LHCN-M2 (cell line): ENCODE measurements at regions not wholly inside any gene's neighbourhood (a gene's known extent, or its start where the extent isn't known, plus 50 kb on each side); places are given as distances from the start of the nearest gene placed in this dataset.

ENCODE experiments used
- DNase-seq: peaks from one replicate; pipeline ENCODE4 v3.0.0-alpha.2; 2012; ENCODE audit warnings: low read depth

- DNase-seq, result peak; percentile 5
These were observed 277.0 kb downstream of the MRPL39 start for GRCh38 chr21:25330266-25330665.

GRCh38 chr21:25329227-25329825 is 278.0 kb downstream of the MRPL39 start:
- DNase-seq, result peak; percentile 80

GRCh38 chr21:25328736-25329135 is 278.5 kb downstream of the MRPL39 start:
- DNase-seq, result no peak

- peak; percentile 4 for DNase-seq
These were observed 281.1 kb downstream of the MRPL39 start for GRCh38 chr21:25326181-25326580.

- no peak for DNase-seq
These were observed 282.6 kb downstream of the MRPL39 start for GRCh38 chr21:25324666-25325065.

- DNase-seq, result peak; percentile 62
These were observed 283.8 kb downstream of the MRPL39 start for GRCh38 chr21:25323356-25323949.

GRCh38 chr21:25314247-25314646 is 293.0 kb downstream of the MRPL39 start:
- DNase-seq, result no peak

- peak; percentile 46 for DNase-seq
These were observed 293.5 kb downstream of the MRPL39 start for GRCh38 chr21:25313829-25314228.

- DNase-seq, result peak; percentile 54
These were observed 299.8 kb downstream of the MRPL39 start for GRCh38 chr21:25307489-25307888.

- DNase-seq, result no peak
These were observed 302.7 kb downstream of the MRPL39 start for GRCh38 chr21:25304611-25305010.

GRCh38 chr21:25300632-25301031 is 306.6 kb downstream of the MRPL39 start:
- no peak for DNase-seq

GRCh38 chr21:25298512-25299491 is 308.5 kb downstream of the MRPL39 start:
- DNase-seq, result peak; percentile 60

GRCh38 chr21:25297117-25297516 is 310.2 kb downstream of the MRPL39 start:
- no peak for DNase-seq

GRCh38 chr21:25296252-25296651 is 311.0 kb downstream of the MRPL39 start:
- DNase-seq, result no peak

- DNase-seq, result no peak
These were observed 314.9 kb downstream of the MRPL39 start for GRCh38 chr21:25292396-25292795.

- peak; percentile 46 for DNase-seq
These were observed 323.6 kb downstream of the MRPL39 start for GRCh38 chr21:25283720-25284119.

- no peak for DNase-seq
These were observed 326.1 kb downstream of the MRPL39 start for GRCh38 chr21:25281134-25281533.

GRCh38 chr21:25280061-25280460 is 327.2 kb downstream of the MRPL39 start:
- DNase-seq, result no peak

- DNase-seq, result no peak
These were observed 333.3 kb downstream of the MRPL39 start for GRCh38 chr21:25273959-25274358.

GRCh38 chr21:25254491-25255174 is 352.6 kb downstream of the MRPL39 start:
- no peak for DNase-seq

GRCh38 chr21:25246546-25246945 is 360.7 kb downstream of the MRPL39 start:
- DNase-seq, result no peak

GRCh38 chr21:25244735-25245134 is 362.5 kb downstream of the MRPL39 start:
- no peak for DNase-seq
